ENCODE measurements at regions not wholly inside any gene's neighbourhood (a gene's known extent, or its start where the extent isn't known, plus 50 kb on each side); places are given as distances from the start of the nearest gene placed in this dataset.
"Not testable (repeated sequence)": the region's sequence is repeated elsewhere in the genome, so short reads cannot be mapped to it uniquely, and the experiment has no call there.

- no peak for ATAC-seq
Observed at GRCh38 chr15:36430280-36430679, 149.1 kb upstream of the CDIN1 start.

- ATAC-seq = no peak
Observed at GRCh38 chr15:36430726-36431265, 148.6 kb upstream of the CDIN1 start.

DNA sequence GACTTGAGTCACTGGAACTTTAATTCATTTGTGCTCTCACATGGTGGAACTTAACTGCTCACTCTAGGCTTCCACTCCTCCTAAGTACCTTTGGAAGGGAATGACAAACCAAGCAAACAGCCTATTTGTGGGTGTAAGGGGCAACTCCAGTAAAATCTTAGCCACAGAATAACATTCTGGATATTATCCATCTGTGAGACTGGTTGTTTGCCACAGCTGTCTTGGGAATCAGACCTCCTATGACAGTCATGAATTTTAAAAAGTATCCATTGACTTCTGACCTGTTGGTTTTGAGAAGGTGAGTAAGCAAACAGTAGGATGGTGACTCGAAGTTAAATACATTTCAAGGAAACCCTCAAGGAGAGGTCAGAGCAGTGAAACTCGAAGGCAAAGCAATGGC, 147.3 kb upstream of the CDIN1 start:
- no peak for ATAC-seq

DNA sequence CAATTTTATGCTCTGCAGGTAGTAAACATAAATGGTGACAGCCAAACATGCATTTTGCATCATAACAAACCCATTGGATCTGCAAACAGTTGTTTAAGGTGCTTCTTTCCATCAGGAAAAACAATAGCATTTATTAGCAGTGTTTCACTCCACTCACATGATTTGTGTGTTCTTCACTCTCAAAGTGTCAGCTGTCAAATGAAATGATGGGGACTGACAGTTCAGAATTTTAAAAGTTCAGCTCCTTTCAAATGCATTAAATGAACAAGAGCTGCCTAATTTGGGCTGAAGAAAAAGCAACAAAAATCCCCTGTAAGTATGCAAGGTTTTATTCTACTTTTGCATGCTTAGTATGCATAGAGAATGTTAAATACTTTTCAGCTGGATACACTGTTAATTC, 145.2 kb upstream of the CDIN1 start:
- ATAC-seq = no peak

DNA sequence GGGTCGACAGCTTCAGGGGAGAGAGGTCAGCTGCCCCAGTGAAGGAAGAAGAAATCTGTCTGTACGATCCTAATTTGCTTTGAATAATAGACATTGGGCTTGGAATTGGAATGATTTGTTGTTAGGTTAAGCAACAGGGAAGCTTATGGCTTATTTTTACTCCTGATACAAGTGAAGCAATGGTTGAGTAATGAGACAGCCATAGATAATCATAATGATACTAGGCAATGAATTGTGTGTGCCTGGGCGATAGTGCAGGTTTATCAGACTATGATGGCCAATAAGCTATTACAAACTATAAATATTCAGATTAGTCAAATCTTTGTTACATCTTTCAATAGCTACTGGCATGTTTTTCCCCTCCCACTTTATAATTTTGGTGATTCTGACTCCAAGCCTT, 140.9 kb upstream of the CDIN1 start:
- ATAC-seq = no peak

- no peak for ATAC-seq
Observed at GRCh38 chr15:36447373-36447772, 132.1 kb upstream of the CDIN1 start.

GRCh38 chr15:36448418-36448817, 131.0 kb upstream of the CDIN1 start:
- no peak for ATAC-seq

- no peak for ATAC-seq
Observed at GRCh38 chr15:36449084-36449661, 130.3 kb upstream of the CDIN1 start.

GRCh38 chr15:36449662-36450145, 129.7 kb upstream of the CDIN1 start:
- no peak for ATAC-seq

DNA sequence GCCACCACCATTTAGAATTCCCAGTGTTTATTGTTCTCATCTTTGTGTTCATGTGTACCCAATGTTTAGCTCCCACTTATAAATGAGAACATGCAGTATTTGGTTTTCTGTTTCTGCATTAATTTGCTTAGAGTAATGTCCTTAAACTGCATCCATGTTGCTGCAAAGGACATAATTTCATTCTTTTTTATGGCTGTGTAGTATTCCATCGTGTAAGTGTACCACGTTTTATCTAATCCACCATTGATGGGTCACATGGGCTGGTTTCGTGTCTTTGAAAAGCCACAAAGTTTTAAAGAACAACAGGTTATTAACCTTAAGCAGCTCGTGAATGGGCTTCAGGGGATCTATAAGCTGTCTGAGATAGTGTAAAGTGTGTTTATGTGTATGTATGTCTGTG, 125.2 kb upstream of the CDIN1 start:
- not testable (repeated sequence) for ATAC-seq

- ATAC-seq = no peak
Observed at GRCh38 chr15:36458411-36458810, 121.0 kb upstream of the CDIN1 start.

DNA sequence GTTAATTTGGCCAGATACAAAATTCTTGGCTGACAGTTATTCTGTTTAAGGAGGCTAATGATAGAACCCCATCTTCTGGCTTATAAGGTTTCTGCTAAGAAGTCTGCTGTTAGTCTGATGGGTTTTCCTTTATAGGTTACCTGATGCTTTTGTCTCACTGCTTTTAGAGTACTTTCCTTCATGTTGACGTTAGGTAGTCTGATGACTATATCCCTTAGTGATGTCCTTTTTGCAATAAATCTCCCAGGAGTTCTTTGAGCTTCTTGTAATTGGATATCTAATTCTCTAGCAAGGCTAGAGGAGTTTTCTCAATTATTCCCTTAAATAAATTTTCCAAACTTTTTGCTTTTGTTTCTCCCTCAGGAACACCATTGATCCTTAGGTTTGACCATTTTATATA, 114.1 kb upstream of the CDIN1 start:
- no peak for ATAC-seq

DNA sequence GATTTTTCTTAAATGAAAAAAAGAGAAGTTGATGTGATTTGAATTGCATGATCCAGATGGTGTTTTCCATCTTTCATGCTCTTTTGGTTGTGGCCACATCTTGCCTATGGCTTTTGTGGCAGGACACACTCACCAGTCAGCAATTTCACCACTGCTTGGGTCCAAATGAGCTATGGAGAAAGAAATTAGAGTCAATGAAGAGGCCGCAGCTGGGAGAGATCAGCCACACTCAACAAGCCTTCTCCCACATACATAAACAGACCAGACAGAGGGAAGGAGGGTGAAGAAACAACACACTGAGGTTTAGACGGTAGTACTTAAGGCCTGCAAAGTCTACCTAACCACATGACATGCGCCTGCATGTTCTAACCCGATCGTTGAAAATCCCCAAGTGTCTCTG, 110.7 kb upstream of the CDIN1 start:
- no peak for ATAC-seq

DNA sequence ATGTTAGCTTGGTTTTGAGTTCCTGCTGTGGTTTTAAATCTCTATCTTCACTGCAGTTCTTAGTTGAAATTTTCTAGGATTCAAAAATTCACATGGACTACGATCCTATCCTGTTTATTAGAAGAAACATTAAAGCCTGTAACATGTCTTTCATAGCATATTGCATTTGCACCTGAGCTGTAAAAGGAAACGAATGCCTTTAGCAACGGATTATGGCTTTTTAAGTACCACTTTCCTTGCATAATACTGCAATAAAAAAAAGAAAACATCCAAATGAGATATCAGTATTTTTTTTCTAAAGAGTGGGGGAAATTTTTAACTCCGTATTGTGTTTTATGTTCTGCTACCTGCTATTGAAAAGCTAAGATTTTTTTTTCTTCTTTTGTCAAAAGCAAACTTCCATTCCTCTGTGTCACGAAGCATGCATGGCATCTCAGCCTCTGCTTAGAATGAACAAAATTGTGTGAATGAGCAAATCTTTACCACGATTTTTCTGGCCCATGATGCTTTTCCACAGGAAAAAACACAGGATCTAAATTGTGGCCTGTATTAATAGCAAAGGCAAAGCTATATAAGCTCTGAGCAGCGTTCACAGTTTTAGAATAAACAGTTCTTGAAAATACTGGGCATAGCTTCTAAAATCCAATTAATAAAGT, 110.0 kb upstream of the CDIN1 start:
- no peak for ATAC-seq

GRCh38 chr15:36472672-36473071, 106.8 kb upstream of the CDIN1 start:
- ATAC-seq = no peak

DNA sequence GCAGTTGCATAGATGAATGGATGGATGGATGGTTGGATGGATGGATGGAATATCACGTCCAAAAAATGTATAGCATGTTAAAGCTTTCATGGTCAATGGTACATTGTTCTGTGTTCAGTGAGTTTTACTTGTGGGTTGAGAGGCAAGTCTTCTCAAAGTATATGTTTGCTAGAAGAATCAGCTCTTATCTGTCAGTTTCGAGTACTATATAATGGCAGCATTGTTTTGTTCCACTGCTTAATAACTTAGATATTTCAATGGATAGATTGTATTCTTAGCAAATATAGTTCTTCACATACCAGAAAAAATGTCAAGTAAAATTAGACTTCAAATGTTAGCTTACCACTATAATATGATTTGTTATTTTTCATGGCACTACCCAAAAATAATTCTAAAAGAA, 100.9 kb upstream of the CDIN1 start:
- no peak for ATAC-seq

GRCh38 chr15:36479200-36479896, 100.1 kb upstream of the CDIN1 start:
- no peak for ATAC-seq

GRCh38 chr15:36481156-36481555, 98.3 kb upstream of the CDIN1 start:
- no peak for ATAC-seq

- no peak for ATAC-seq
Observed at GRCh38 chr15:36483409-36483808, 96.0 kb upstream of the CDIN1 start.

DNA sequence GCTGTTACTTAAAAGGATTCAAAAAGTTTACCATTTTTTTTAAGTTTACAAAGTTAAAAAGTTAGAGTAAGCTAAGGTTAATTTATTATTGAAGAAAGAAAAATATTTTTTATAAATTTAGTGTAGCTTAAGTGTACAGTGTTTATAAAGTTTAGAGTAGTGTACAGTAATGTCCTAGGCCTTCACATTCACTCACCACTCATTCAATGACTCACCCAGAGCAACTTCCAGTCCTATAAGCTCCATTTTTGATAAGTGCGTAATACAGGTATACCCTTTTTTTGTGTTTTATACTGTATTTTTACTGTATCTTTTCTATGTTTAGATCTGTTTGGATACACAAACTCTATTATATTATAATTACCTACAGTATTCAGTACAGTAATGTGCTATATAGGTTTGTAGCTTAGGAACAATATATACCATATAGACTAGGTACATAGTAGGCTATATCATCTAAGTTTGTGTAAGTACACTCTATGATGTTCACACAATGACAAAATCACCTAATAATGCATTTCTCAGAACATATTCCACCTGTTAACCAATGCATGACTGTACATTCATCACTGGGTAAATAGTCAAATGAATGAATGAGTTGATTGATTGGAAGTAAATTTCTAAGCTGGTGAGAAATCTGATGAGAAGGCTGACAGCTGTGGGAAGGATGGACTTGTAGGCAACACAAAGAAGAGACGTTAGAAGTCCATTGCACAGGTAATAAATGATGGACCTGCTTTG, 95.2 kb upstream of the CDIN1 start:
- ATAC-seq = no peak

GRCh38 chr15:36491912-36492311, 87.5 kb upstream of the CDIN1 start:
- no peak for ATAC-seq

GRCh38 chr15:36495456-36495991, 83.9 kb upstream of the CDIN1 start:
- ATAC-seq = no peak

DNA sequence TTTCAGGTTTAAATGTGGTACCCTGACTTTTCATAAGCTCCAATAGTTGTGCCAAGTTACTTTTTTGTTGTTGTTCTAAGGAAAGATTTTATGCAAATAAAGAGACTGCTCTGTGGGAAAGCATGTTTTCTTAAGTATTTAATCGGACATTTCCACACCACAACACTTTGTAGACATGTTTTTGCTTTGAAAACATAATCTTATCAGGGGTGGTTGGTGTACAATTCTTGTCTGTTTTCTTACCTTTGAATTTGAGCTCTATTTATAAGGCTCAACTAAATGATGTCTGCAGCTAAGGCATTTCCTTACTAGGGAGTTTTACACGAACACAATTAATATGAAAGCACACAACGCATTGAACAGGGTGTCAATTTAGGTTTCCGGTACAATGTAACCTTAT, 81.5 kb upstream of the CDIN1 start:
- no peak for ATAC-seq

All from activated CD4-positive, CD25-positive, alpha-beta regulatory T cell treated with anti-CD3 and anti-CD28 coated beads, Interleukin-2, amount 50 U/mL, for 24 hours (primary cell).